Sigmoid colon (tissue), 3 donors: ENCODE measurements at regions not wholly inside any gene's neighbourhood (a gene's known extent, or its start where the extent isn't known, plus 50 kb on each side); places are given as distances from the start of the nearest gene placed in this dataset.

ENCODE experiments used
- POLR2A ChIP-seq, 2 donors: fragments of 450-650 bp; IDR thresholded peaks; one replicate each; pipeline ENCODE4 v1.6.1; 2016; ENCODE audit warnings: antibody characterized with exemption in 2 of 2, mild to moderate bottlenecking in 2 of 2, moderate library complexity in 2 of 2
- TF ChIP-seq, protein P1 (sequence below), 4 experiments: fragments of 450-650 bp in 3 of 4; fragments of 200-600 bp in 1 of 4; IDR thresholded peaks; one replicate each; pipeline ENCODE4 v1.5.1; 2016 to 2019; ENCODE audit warnings: antibody characterized with exemption in 4 of 4, mild to moderate bottlenecking in 3 of 4, moderate library complexity in 2 of 4

DNA sequence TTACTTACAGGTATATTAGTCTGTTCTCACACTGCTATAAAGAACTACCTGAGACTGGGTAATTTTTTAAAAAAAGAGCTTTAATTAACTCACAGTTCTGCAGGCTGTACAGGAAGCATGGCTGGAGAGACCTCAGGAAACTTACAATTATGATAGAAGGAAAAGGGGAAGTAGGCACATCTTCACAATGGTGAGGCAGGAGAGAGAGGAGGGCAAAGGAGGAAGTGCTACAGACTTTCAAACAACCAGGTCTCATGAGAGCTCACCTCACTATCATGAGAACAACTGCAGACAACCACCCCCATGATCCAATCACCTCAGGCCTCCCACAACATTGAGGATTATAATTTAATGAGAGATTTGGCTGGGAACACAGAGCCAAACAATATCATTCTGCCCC, 511.7 kb downstream of the SLITRK6 start:
- TF ChIP-seq, protein P1, sequence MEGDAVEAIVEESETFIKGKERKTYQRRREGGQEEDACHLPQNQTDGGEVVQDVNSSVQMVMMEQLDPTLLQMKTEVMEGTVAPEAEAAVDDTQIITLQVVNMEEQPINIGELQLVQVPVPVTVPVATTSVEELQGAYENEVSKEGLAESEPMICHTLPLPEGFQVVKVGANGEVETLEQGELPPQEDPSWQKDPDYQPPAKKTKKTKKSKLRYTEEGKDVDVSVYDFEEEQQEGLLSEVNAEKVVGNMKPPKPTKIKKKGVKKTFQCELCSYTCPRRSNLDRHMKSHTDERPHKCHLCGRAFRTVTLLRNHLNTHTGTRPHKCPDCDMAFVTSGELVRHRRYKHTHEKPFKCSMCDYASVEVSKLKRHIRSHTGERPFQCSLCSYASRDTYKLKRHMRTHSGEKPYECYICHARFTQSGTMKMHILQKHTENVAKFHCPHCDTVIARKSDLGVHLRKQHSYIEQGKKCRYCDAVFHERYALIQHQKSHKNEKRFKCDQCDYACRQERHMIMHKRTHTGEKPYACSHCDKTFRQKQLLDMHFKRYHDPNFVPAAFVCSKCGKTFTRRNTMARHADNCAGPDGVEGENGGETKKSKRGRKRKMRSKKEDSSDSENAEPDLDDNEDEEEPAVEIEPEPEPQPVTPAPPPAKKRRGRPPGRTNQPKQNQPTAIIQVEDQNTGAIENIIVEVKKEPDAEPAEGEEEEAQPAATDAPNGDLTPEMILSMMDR (IDR thresholded peaks at IDR 0.05): no peak
- no peak for TF ChIP-seq POLR2A (IDR thresholded peaks at IDR 0.05)
